ENCODE measurements at regions not wholly inside any gene's neighbourhood (a gene's known extent, or its start where the extent isn't known, plus 50 kb on each side); places are given as distances from the start of the nearest gene placed in this dataset.

DNA sequence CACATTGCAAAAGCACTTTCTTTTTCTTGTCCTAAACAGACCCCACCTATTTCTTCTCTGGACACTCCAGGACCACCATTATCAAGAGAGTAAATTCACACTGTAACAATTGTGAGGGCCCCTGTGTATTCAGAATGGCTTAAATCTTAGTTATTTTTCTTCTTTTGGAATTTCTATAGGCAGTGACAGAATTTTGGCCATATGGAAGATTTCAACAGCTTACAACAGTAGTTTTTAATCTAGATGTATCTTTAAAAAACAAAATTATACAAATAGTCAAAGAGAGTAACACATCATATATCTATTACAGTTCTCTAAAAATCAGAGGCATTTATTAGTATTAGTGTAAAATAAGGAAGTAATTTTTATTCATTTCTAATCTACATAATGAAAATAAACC lies 482.1 kb downstream of the LIG4 start:
- no peaks in the 10 kb centered on the region for H3K27me3 ChIP-seq (ENCODE audit: control insufficient read depth, insufficient read depth, low read length)
- DNase-seq (ENCODE audit: low read depth), result no peak
- H3K36me3 ChIP-seq (ENCODE audit: control insufficient read depth, insufficient read depth, low read length), result no peaks in the 10 kb centered on the region
- no peak overlapping the region for H3K4me3 ChIP-seq (ENCODE audit: low read depth, low read length)
- no peak for FAIRE-seq
- TF ChIP-seq, protein P1, sequence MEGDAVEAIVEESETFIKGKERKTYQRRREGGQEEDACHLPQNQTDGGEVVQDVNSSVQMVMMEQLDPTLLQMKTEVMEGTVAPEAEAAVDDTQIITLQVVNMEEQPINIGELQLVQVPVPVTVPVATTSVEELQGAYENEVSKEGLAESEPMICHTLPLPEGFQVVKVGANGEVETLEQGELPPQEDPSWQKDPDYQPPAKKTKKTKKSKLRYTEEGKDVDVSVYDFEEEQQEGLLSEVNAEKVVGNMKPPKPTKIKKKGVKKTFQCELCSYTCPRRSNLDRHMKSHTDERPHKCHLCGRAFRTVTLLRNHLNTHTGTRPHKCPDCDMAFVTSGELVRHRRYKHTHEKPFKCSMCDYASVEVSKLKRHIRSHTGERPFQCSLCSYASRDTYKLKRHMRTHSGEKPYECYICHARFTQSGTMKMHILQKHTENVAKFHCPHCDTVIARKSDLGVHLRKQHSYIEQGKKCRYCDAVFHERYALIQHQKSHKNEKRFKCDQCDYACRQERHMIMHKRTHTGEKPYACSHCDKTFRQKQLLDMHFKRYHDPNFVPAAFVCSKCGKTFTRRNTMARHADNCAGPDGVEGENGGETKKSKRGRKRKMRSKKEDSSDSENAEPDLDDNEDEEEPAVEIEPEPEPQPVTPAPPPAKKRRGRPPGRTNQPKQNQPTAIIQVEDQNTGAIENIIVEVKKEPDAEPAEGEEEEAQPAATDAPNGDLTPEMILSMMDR (IDR thresholded peaks at IDR 0.05; ENCODE audit: insufficient read depth, low read length, severe bottlenecking), result no peak

DNA sequence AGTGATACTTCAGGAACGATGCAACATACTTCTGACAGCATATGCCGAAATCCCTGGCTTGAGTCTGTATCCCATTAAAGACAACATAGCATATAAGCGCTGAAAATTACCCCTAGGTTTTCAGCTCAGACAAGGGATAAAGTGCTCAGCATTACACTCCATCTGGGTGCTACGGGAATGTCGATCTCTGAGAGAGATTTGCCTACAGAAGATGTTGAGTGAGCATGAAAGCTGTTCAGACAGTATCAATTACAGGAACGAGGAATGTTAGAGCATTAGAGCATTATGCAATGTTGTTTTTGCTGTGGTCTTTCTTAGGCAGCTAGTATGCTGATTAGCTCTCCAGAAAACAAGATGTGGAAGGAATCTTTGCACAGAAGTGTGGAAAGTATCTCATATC lies 484.5 kb downstream of the LIG4 start:
- FAIRE-seq, result no peak
- no peak for DNase-seq (ENCODE audit: low read depth)

DNA sequence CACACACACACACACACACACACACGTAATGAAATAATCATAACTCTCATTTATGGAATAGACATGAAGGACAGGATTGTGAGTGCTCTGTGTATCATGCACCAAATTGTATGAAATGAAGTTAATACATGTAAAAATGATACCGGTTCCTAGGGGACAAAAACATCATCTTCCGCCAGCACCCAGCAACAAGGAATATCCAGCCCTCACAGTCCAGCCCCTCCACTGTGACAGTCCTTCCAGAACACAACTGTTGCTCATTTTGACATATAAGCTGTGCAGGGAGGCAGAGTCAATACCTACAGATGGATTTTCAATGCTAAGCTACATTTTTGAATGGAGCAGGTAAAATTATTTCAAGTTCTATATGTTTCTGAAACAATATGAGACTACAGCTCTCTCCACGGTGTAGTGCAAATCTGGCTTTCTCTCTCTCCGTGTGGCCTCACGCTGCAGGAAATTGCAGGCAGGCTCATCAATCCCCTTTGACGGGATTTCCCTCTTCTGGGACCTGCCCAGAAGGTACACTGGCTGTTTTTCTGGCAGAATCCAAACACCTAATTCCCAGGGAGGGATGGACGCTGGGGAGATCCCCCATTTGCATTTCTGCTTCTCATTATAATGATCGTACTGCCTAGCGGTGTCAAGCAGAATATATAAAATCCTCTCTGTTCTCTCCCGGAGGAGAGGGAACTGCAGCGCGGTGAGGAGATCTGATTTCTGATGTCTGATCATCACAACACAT lies 494.0 kb downstream of the LIG4 start:
- H3K27me3 ChIP-seq (ENCODE audit: control insufficient read depth, insufficient read depth, low read length), result no peaks in the 10 kb centered on the region
- H3K36me3 ChIP-seq (ENCODE audit: control insufficient read depth, insufficient read depth, low read length), result no peaks in the 10 kb centered on the region
- no peak overlapping the region for H3K4me3 ChIP-seq (ENCODE audit: low read depth, low read length)
- TF ChIP-seq, protein P1 (IDR thresholded peaks at IDR 0.05; ENCODE audit: insufficient read depth, low read length, severe bottlenecking), result no peak
- FAIRE-seq (no peak), DNase-seq (ENCODE audit: low read depth) (no peak)

More for the DNA sequence above, 484.5 kb downstream of the LIG4 start:
- H3K4me3 ChIP-seq (ENCODE audit: low read depth, low read length), result no peak overlapping the region
- TF ChIP-seq, protein P1 (IDR thresholded peaks at IDR 0.05; ENCODE audit: insufficient read depth, low read length, severe bottlenecking), result no peak
- H3K27me3 ChIP-seq (ENCODE audit: control insufficient read depth, insufficient read depth, low read length), result no peaks in the 10 kb centered on the region
- no peaks in the 10 kb centered on the region for H3K36me3 ChIP-seq (ENCODE audit: control insufficient read depth, insufficient read depth, low read length)

DNA sequence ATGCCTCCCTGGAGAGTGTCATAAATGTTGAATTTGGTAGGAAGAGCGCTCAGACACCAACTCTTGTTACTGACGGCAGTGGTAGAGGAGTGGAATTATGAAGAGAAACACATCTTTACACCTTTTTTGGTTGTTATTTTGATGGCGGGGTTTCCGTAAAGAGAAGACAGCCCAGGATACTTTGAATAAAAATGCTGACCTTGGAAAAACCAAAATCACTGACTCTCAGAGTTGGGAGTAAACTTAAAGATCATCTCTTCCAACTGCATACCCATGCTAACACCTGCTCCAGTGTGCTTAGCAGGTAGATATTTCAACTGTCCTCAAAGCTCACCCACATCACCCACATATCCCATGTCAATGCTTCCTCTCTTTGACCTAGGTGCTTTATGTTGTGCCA lies 498.6 kb downstream of the LIG4 start:
- H3K36me3 ChIP-seq (ENCODE audit: control insufficient read depth, insufficient read depth, low read length), result no peaks in the 10 kb centered on the region
- no peak for FAIRE-seq
- H3K4me3 ChIP-seq (ENCODE audit: low read depth, low read length), result no peak overlapping the region
- no peaks in the 10 kb centered on the region for H3K27me3 ChIP-seq (ENCODE audit: control insufficient read depth, insufficient read depth, low read length)
- no peak for DNase-seq (ENCODE audit: low read depth)
- TF ChIP-seq, protein P1 (IDR thresholded peaks at IDR 0.05; ENCODE audit: insufficient read depth, low read length, severe bottlenecking), result no peak

DNA sequence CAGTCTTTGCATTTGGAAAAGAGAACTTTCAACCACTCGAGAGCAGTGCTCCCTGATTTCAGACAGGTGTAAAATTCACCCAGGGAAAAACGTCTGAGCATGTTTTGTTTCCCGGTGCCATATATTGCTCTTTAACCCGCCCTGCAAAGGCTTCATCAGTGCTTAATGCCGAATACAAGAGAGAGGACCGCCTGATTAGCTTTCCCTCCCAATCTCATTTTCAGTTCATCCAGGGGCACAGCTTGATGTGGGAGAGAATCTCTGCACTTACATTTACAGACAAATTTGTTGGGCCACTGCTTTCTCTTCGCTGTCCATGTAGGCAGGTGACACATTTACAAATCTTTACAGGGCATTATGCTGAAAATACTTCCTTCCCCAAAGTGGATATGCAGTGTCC lies 499.1 kb downstream of the LIG4 start:
- Histone ChIP-seq H3K27me3 (ENCODE audit: control insufficient read depth, insufficient read depth, low read length) (no peaks in the 10 kb centered on the region), H3K36me3 (ENCODE audit: control insufficient read depth, insufficient read depth, low read length) (no peaks in the 10 kb centered on the region), H3K4me3 (ENCODE audit: low read depth, low read length) (no peak overlapping the region)
- TF ChIP-seq, protein P1 (IDR thresholded peaks at IDR 0.05; ENCODE audit: insufficient read depth, low read length, severe bottlenecking), result no peak
- DNase-seq (ENCODE audit: low read depth), result no peak
- FAIRE-seq, result no peak

DNA sequence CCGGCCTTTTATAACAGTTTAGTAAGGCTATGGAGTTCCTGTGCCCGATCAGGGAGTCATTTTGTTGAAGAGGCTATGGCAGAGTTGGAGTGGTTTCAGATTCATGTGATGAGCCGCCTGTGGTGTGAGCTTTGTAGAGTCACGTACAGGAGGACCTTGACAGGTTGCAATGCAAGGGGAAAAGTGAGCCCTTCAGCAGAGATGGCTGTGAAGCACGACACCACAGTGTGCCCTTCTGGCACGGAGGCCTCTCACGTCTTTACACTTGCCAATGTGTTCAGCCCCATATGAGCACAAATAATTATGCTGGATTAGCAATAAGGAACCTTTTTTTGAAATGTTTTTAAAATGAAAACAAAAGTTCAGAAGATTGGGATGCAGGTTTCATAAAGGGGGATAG lies 499.8 kb downstream of the LIG4 start:
- no peak overlapping the region for H3K4me3 ChIP-seq (ENCODE audit: low read depth, low read length)
- TF ChIP-seq, protein P1 (IDR thresholded peaks at IDR 0.05; ENCODE audit: insufficient read depth, low read length, severe bottlenecking), result no peak
- FAIRE-seq, result no peak
- no peaks in the 10 kb centered on the region for H3K36me3 ChIP-seq (ENCODE audit: control insufficient read depth, insufficient read depth, low read length)
- H3K27me3 ChIP-seq (ENCODE audit: control insufficient read depth, insufficient read depth, low read length), result no peaks in the 10 kb centered on the region
- DNase-seq (ENCODE audit: low read depth), result no peak

Measured in bronchial epithelial cell (primary cell).